ENCODE measurements at regions not wholly inside any gene's neighbourhood (a gene's known extent, or its start where the extent isn't known, plus 50 kb on each side); places are given as distances from the start of the nearest gene placed in this dataset.

DNA sequence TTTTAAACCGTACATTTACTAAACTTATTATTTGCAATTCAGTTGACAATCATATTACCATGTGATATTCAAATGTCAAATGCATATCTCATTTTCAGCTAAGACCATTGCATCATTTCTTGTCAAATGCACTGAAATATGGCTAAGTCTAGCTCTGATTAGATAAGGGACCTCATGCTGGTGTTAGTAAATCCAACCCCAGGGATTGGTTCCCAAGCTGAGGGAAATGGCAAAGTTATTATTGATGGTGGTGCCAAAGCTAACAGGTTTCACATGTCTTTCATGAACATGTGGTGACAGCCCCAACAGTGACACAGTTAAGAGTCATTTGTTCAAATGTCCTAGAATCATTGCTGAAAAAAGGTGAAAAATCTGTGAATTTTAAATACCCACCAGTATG is 641.1 kb downstream of the MECOM start:
- TF ChIP-seq, protein P1, sequence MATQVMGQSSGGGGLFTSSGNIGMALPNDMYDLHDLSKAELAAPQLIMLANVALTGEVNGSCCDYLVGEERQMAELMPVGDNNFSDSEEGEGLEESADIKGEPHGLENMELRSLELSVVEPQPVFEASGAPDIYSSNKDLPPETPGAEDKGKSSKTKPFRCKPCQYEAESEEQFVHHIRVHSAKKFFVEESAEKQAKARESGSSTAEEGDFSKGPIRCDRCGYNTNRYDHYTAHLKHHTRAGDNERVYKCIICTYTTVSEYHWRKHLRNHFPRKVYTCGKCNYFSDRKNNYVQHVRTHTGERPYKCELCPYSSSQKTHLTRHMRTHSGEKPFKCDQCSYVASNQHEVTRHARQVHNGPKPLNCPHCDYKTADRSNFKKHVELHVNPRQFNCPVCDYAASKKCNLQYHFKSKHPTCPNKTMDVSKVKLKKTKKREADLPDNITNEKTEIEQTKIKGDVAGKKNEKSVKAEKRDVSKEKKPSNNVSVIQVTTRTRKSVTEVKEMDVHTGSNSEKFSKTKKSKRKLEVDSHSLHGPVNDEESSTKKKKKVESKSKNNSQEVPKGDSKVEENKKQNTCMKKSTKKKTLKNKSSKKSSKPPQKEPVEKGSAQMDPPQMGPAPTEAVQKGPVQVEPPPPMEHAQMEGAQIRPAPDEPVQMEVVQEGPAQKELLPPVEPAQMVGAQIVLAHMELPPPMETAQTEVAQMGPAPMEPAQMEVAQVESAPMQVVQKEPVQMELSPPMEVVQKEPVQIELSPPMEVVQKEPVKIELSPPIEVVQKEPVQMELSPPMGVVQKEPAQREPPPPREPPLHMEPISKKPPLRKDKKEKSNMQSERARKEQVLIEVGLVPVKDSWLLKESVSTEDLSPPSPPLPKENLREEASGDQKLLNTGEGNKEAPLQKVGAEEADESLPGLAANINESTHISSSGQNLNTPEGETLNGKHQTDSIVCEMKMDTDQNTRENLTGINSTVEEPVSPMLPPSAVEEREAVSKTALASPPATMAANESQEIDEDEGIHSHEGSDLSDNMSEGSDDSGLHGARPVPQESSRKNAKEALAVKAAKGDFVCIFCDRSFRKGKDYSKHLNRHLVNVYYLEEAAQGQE (IDR thresholded peaks at IDR 0.05; ENCODE audit: insufficient replicate concordance, low read depth): no peak
- TF ChIP-seq SPI1 (IDR thresholded peaks at IDR 0.05; ENCODE audit: borderline replicate concordance, low read depth): no peak
- TF ChIP-seq GABPA (IDR thresholded peaks at IDR 0.05; ENCODE audit: low read depth): no peak
- no peak for TF ChIP-seq POLR2AphosphoS5 (IDR thresholded peaks at IDR 0.05; ENCODE audit: low read depth)
- TF ChIP-seq, protein P2, sequence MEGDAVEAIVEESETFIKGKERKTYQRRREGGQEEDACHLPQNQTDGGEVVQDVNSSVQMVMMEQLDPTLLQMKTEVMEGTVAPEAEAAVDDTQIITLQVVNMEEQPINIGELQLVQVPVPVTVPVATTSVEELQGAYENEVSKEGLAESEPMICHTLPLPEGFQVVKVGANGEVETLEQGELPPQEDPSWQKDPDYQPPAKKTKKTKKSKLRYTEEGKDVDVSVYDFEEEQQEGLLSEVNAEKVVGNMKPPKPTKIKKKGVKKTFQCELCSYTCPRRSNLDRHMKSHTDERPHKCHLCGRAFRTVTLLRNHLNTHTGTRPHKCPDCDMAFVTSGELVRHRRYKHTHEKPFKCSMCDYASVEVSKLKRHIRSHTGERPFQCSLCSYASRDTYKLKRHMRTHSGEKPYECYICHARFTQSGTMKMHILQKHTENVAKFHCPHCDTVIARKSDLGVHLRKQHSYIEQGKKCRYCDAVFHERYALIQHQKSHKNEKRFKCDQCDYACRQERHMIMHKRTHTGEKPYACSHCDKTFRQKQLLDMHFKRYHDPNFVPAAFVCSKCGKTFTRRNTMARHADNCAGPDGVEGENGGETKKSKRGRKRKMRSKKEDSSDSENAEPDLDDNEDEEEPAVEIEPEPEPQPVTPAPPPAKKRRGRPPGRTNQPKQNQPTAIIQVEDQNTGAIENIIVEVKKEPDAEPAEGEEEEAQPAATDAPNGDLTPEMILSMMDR (IDR thresholded peaks at IDR 0.05; ENCODE audit: insufficient read depth, low read length): no peak
- Histone ChIP-seq H3K27ac (replicated peaks) (no peak overlapping the region), H3K4me3 (replicated peaks; ENCODE audit: insufficient read depth, low read length) (no peak overlapping the region), H3K27me3 (ENCODE audit: insufficient read depth, poor library complexity, severe bottlenecking) (no peaks in the 10 kb centered on the region)
- DNase-seq (ENCODE audit: low read depth in 1 of 2, low spot score in 1 of 2): no peak

DNA sequence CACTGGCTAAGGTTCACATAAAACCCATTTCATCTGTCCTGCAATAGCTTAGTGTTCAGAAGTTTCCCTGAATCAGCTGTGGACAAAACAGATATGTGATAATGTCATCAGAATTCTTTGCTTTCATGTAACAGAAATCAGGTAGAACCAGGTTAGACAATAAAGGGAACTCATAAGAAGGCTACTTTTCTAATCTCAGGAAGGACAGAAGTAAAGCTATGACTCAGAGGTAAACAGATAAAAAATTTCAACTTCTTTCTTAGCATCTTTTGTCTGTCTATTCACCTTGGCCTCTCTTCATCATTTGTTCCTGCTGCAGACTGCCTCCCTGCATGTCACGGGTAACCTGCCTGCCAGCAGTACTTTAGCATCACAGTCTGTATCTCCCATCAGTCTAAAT is 643.1 kb downstream of the MECOM start:
- H3K4me3 ChIP-seq (replicated peaks; ENCODE audit: insufficient read depth, low read length): no peak overlapping the region
- no peak overlapping the region for H3K27ac ChIP-seq (replicated peaks)
- no peaks in the 10 kb centered on the region for H3K27me3 ChIP-seq (ENCODE audit: insufficient read depth, poor library complexity, severe bottlenecking)
- TF ChIP-seq, protein P1 (IDR thresholded peaks at IDR 0.05; ENCODE audit: insufficient replicate concordance, low read depth): no peak
- TF ChIP-seq, protein P2 (IDR thresholded peaks at IDR 0.05; ENCODE audit: insufficient read depth, low read length): no peak
- TF ChIP-seq POLR2AphosphoS5 (IDR thresholded peaks at IDR 0.05; ENCODE audit: low read depth): no peak
- no peak for TF ChIP-seq SPI1 (IDR thresholded peaks at IDR 0.05; ENCODE audit: borderline replicate concordance, low read depth)
- no peak for TF ChIP-seq GABPA (IDR thresholded peaks at IDR 0.05; ENCODE audit: low read depth)
- no peak for DNase-seq (ENCODE audit: low read depth in 1 of 2, low spot score in 1 of 2)

DNA sequence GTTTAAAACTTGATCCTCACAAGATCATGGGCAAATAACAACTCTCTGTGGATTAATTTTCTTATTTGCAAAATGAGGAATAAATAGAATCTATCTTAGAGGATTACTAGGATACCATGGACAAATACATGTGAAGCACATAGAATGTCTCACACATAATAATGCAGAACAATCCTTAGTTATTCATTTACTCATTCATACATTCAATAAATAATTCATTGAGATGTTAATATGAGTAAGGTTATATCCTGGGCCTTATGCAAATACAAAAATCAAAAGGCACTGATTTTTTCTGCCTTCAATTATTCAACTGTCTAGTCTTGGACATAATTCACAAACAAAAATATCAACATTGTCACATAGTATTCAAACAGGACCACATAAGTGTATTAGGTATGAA is 654.1 kb downstream of the MECOM start:
- no peak for DNase-seq (ENCODE audit: low read depth in 1 of 2, low spot score in 1 of 2)
- Histone ChIP-seq H3K27me3 (ENCODE audit: insufficient read depth, poor library complexity, severe bottlenecking) (no peaks in the 10 kb centered on the region), H3K27ac (replicated peaks) (no peak overlapping the region), H3K4me3 (replicated peaks; ENCODE audit: insufficient read depth, low read length) (no peak overlapping the region)
- TF ChIP-seq, protein P2 (IDR thresholded peaks at IDR 0.05; ENCODE audit: insufficient read depth, low read length): no peak
- TF ChIP-seq GABPA (IDR thresholded peaks at IDR 0.05; ENCODE audit: low read depth) (no peak), POLR2AphosphoS5 (IDR thresholded peaks at IDR 0.05; ENCODE audit: low read depth) (no peak), SPI1 (IDR thresholded peaks at IDR 0.05; ENCODE audit: borderline replicate concordance, low read depth) (no peak)
- TF ChIP-seq, protein P1 (IDR thresholded peaks at IDR 0.05; ENCODE audit: insufficient replicate concordance, low read depth): no peak

All from HL-60 (cell line).